Activated CD8-positive, alpha-beta T cell treated with anti-CD3 and anti-CD28 coated beads for 36 hours (primary cell): ENCODE measurements at regions not wholly inside any gene's neighbourhood (a gene's known extent, or its start where the extent isn't known, plus 50 kb on each side); places are given as distances from the start of the nearest gene placed in this dataset.

ENCODE experiments used
- ATAC-seq: fragments of 200-7000 bp; cut with Tn5 transposase; one replicate; pipeline ENCODE4 v1.10.0; 2021; ENCODE audit warnings: mild to moderate bottlenecking, moderate library complexity
- CTCF ChIA-PET: fragments of 350-600 bp; sonication (Branson Sonifier 250); formaldehyde crosslinking; loops from one replicate; lab custom pipeline; 2021; ENCODE audit warnings: antibody characterized with exemption; lab: Charles Lee
- POLR2A ChIA-PET: fragments of 350-600 bp; sonication (Branson Sonifier 250); formaldehyde crosslinking; loops from one replicate; lab custom pipeline; 2021; ENCODE audit warnings: antibody characterized with exemption; lab: Charles Lee
- DNase-seq: peaks from one replicate; pipeline ENCODE4 v3.0.0-alpha.2; 2020
- H3K27ac Mint-ChIP-seq: one replicate; pipeline ENCODE4 v1.8.0; 2021; ENCODE audit warnings: mild to moderate bottlenecking, mixed read lengths
- H3K27me3 Mint-ChIP-seq: one replicate; pipeline ENCODE4 v1.8.0; 2021; ENCODE audit warnings: mixed read lengths
- H3K36me3 Mint-ChIP-seq: one replicate; pipeline ENCODE4 v1.8.0; 2021; ENCODE audit warnings: low read depth, mixed read lengths
- H3K4me1 Mint-ChIP-seq: one replicate; pipeline ENCODE4 v1.8.0; 2021; ENCODE audit warnings: low read depth, mixed read lengths
- H3K4me3 Mint-ChIP-seq: one replicate; pipeline ENCODE4 v1.8.0; 2021; ENCODE audit warnings: mild to moderate bottlenecking, moderate library complexity, mixed read lengths
- H3K9me3 Mint-ChIP-seq: one replicate; pipeline ENCODE4 v1.8.0; 2021; ENCODE audit warnings: mixed read lengths
- CTCF ChIP-seq: fragments of 200-600 bp; IDR thresholded peaks from one replicate; pipeline ENCODE4 v1.8.0; 2022; ENCODE audit warnings: antibody characterized with exemption, mild to moderate bottlenecking
- intact Hi-C: fragments of 100-400 bp; cut with micrococcal nuclease; formaldehyde crosslinking; loops from one replicate; pipeline ENCODE4 v1.10.0; 2022

GRCh38 chr4:33188733-33189132 is 2468.6 kb downstream of the PCDH7 start:
- H3K27ac Mint-ChIP-seq = no peak overlapping the region
- H3K4me3 Mint-ChIP-seq = no peak overlapping the region
- intact Hi-C loops = no loop called here
- TF ChIP-seq CTCF = no peak
- ATAC-seq (no peak), DNase-seq (no peak)
- ChIA-PET CTCF (no interaction called here), POLR2A (no interaction called here)
- H3K27me3 Mint-ChIP-seq = no peaks in the 10 kb centered on the region
- no peaks in the 10 kb centered on the region for H3K36me3 Mint-ChIP-seq
- H3K9me3 Mint-ChIP-seq = peaks cover 2% of the 10 kb centered on the region
- H3K4me1 Mint-ChIP-seq = no peaks in the 10 kb centered on the region

GRCh38 chr4:33189169-33189568 is 2469.0 kb downstream of the PCDH7 start:
- ChIA-PET POLR2A (no interaction called here), CTCF (no interaction called here)
- Mint-ChIP-seq H3K9me3 (peaks cover 2% of the 10 kb centered on the region), H3K36me3 (no peaks in the 10 kb centered on the region), H3K4me3 (no peak overlapping the region), H3K27ac (no peak overlapping the region), H3K4me1 (no peaks in the 10 kb centered on the region), H3K27me3 (no peaks in the 10 kb centered on the region)
- intact Hi-C loops = no loop called here
- TF ChIP-seq CTCF = no peak
- DNase-seq (no peak), ATAC-seq (no peak)

GRCh38 chr4:33193109-33193508 is 2472.9 kb downstream of the PCDH7 start:
- no peaks in the 10 kb centered on the region for H3K36me3 Mint-ChIP-seq
- no peak overlapping the region for H3K27ac Mint-ChIP-seq
- H3K9me3 Mint-ChIP-seq = peaks cover 2% of the 10 kb centered on the region
- H3K4me1 Mint-ChIP-seq = no peaks in the 10 kb centered on the region
- intact Hi-C loops = no loop called here
- H3K4me3 Mint-ChIP-seq = no peak overlapping the region
- DNase-seq = no peak
- no peak for TF ChIP-seq CTCF
- no peak for ATAC-seq
- no peaks in the 10 kb centered on the region for H3K27me3 Mint-ChIP-seq
- POLR2A ChIA-PET = no interaction called here
- CTCF ChIA-PET = no interaction called here

GRCh38 chr4:33200377-33200776 is 2480.2 kb downstream of the PCDH7 start:
- H3K36me3 Mint-ChIP-seq = no peaks in the 10 kb centered on the region
- H3K4me3 Mint-ChIP-seq = no peak overlapping the region
- POLR2A ChIA-PET = no interaction called here
- no peaks in the 10 kb centered on the region for H3K4me1 Mint-ChIP-seq
- DNase-seq (no peak), ATAC-seq (no peak)
- peaks cover 14% of the 10 kb centered on the region for H3K9me3 Mint-ChIP-seq
- CTCF ChIA-PET = no interaction called here
- no peak for TF ChIP-seq CTCF
- no peak overlapping the region for H3K27ac Mint-ChIP-seq
- intact Hi-C loops = no loop called here
- no peaks in the 10 kb centered on the region for H3K27me3 Mint-ChIP-seq

GRCh38 chr4:33218238-33218637 is 2498.1 kb downstream of the PCDH7 start:
- no peak overlapping the region for H3K4me3 Mint-ChIP-seq
- ChIA-PET CTCF (no interaction called here), POLR2A (no interaction called here)
- ATAC-seq = no peak
- TF ChIP-seq CTCF = no peak
- H3K27me3 Mint-ChIP-seq = no peaks in the 10 kb centered on the region
- H3K27ac Mint-ChIP-seq = no peak overlapping the region
- no peaks in the 10 kb centered on the region for H3K4me1 Mint-ChIP-seq
- no peaks in the 10 kb centered on the region for H3K36me3 Mint-ChIP-seq
- intact Hi-C loops = no loop called here
- DNase-seq = no peak
- H3K9me3 Mint-ChIP-seq = peaks cover 7% of the 10 kb centered on the region
